Aorta (tissue), 5 donors: ENCODE measurements at regions not wholly inside any gene's neighbourhood (a gene's known extent, or its start where the extent isn't known, plus 50 kb on each side); places are given as distances from the start of the nearest gene placed in this dataset.

Source experiments
- ATAC-seq: fragments of 200-7000 bp; cut with Tn5 transposase; one replicate; pipeline ENCODE4 v1.9.1; 2022; ENCODE audit warnings: moderate library complexity; ENCODE audit not compliant: low FRiP score
- DNase-seq, 2 donors: peaks; one replicate each; pipeline ENCODE4 v3.0.0-alpha.2; 2020
- H3K27ac ChIP-seq, 2 donors: one replicate each; pipeline ENCODE4 v1.5.1; 2013; ENCODE audit warnings: low read length in 2 of 2, mild to moderate bottlenecking in 2 of 2, moderate library complexity in 2 of 2, control low read depth in 1 of 2, inconsistent platforms in 1 of 2, low read depth in 1 of 2
- H3K27me3 ChIP-seq, 2 donors: one replicate each; pipeline ENCODE4 v1.6.1; 2013; ENCODE audit warnings: control low read depth in 1 of 2, low read length in 1 of 2, mild to moderate bottlenecking in 1 of 2, moderate library complexity in 1 of 2; ENCODE audit not compliant: insufficient read depth in 2 of 2, control insufficient read depth in 1 of 2
- H3K36me3 ChIP-seq, 2 donors: one replicate each; pipeline ENCODE4 v1.6.1; 2013; ENCODE audit warnings: control low read depth in 1 of 2, low read length in 1 of 2, mild to moderate bottlenecking in 1 of 2; ENCODE audit not compliant: insufficient read depth in 2 of 2, control insufficient read depth in 1 of 2
- H3K4me1 ChIP-seq, 2 donors: one replicate each; pipeline ENCODE4 v1.6.1; 2013; ENCODE audit warnings: low read length in 2 of 2, control low read depth in 1 of 2, mild to moderate bottlenecking in 1 of 2, moderate library complexity in 1 of 2; ENCODE audit not compliant: insufficient read depth in 2 of 2, control insufficient read depth in 1 of 2
- H3K4me3 ChIP-seq, 2 donors: one replicate each; pipeline ENCODE4 v1.5.1; 2013; ENCODE audit warnings: low read length in 2 of 2, control low read depth in 1 of 2, mild to moderate bottlenecking in 1 of 2
- H3K9me3 ChIP-seq: one replicate; pipeline ENCODE4 v1.6.1; 2013; ENCODE audit warnings: mild to moderate bottlenecking, low read length; ENCODE audit not compliant: control insufficient read depth
- WGBS, 2 donors: extraction: QIAGEN DNeasy Blood & Tissue Kit; methylation state at CpG; one replicate each; pipeline ENCODE4 v1.1.7; 2013; 5-methylcytosine and 5-hydroxymethylcytosine counted together
- intact Hi-C, 2 donors: fragments of 100-400 bp; cut with DNase I; formaldehyde crosslinking; loops; one replicate each; pipeline versions ENCODE4 v1.14.2 to v1.15.0; 2022
- donor health status: healthy with polysubstance abuse.
- donor health status: Bipolar disorder and iron deficiency.
- donor health status: DM: no; HTN: no; CAD: no.
- donor health status: DM: no; HTN: no; CAD: no.
- donor health status: DM: yes; HTN: yes; CAD: no.

DNA sequence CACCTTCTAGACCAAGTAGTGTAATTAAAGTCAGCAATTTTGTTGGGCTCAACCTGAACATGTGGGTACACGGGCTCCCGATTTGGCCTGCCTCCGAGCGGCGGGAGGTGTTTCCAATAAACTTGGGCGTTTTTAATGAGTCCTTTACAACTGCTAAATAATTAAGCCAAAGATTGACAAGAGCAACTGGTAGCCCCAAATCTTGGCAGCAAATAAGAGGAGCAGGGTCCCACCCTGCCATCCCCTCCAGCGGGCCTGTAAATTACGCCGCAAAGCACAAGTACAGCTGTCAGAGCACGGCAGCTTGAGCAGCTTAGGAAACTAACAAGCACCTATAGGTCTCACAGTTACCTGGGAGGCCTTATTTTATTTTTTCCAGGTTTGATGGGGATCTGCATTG lies 217.1 kb downstream of the BMP7 start:
- 81% methylated on average over 10 of the region's 10 CpGs for WGBS, 2 donors
- Histone ChIP-seq H3K27ac (no peak overlapping the region), H3K4me1 (no peaks in the 10 kb centered on the region), H3K4me3 (no peak overlapping the region), H3K27me3 (no peaks in the 10 kb centered on the region), H3K36me3 (no peaks in the 10 kb centered on the region), H3K9me3 (peaks cover 4% of the 10 kb centered on the region)
- ATAC-seq (no peak), DNase-seq (no peak)
- intact Hi-C loops: no loop called here

DNA sequence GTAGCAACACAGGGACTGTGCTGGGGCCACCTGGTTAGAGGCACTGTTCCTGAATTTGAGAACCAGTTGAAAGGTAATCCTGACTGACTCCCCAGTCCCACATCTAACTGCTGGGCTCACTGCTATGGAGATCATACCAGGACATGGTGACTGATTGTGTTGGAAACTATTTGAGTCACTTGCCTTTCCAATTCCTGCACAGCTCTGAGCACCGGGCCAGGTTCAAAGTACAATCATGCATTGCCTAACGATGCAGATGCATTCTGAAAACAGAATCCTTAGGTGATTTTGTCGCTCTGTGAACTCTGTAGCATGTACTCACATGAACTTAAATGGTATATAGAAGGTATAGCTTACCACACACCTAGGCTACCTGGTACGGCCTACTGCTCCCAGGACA lies 215.3 kb downstream of the BMP7 start:
- 82 to 89% methylated on average over 4 of the region's 4 CpGs for WGBS, 2 donors
- ATAC-seq (no peak), DNase-seq (no peak)
- intact Hi-C loops: no loop called here
- no peaks in the 10 kb centered on the region for H3K27me3 ChIP-seq
- no peaks in the 10 kb centered on the region for H3K4me1 ChIP-seq
- H3K9me3 ChIP-seq: peaks cover 4% of the 10 kb centered on the region
- no peak overlapping the region for H3K4me3 ChIP-seq
- H3K36me3 ChIP-seq: no peaks in the 10 kb centered on the region
- H3K27ac ChIP-seq: no peak overlapping the region

DNA sequence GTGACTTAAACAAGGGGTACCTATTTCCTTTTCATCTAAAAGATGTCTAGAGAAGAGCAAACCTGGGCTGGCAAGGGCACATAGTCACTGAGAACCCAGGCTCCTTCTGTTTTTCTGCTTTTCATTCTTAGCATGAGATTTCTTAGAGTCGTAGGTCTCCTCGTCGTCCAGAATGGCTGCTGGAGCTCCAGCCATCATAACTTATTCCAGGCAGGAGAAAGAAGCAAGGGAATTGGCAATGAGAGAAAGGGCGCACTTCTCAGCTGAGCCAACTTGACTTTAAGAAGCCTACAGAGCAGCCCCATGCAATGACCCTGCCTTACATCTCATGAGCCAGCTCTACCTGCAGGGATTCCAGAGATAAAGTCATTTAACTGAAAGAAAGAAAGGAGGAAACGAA lies 213.4 kb downstream of the BMP7 start:
- Histone ChIP-seq H3K36me3 (no peaks in the 10 kb centered on the region), H3K27ac (no peak overlapping the region), H3K4me3 (no peak overlapping the region), H3K27me3 (no peaks in the 10 kb centered on the region), H3K9me3 (peaks cover 4% of the 10 kb centered on the region), H3K4me1 (no peaks in the 10 kb centered on the region)
- no peak for DNase-seq
- WGBS, 2 donors: 86 to 92% methylated on average over 5 of the region's 5 CpGs
- ATAC-seq: no peak
- intact Hi-C loops: no loop called here

DNA sequence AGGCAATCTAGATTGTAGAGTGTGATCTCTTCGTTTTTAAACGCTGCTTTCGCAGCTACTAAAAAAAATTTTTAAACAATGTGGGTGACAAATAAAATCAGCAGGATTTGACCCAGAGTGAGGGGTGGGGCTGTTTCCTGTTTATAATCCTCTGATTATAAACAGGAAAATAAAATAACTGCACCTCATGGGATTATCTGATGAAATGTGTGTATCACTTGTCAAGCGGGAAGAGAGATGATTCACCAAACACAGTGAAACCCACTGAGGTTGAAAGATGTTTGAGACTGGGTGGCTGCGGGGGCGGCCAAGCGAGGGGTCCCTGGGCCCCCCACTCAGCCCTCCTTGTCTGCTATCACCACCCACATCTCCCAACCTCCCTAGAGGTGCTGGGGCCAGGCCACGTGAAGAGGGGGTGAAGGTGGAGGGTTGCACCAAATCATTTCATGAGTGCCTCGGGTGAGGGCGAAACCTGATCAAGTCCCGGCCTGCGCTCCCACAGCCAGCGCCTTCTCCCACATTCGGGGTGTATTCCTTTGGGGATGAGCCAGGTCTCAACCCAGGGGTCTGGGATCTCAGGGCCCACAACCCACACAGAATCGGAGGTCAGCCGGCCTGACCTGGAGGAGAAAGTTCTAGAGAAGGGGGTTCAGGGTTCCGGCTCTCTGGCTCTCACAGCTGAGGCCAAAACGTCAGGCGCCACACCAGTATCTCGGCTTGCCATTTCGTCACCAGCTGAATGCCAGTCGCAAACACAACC lies 212.5 kb downstream of the BMP7 start:
- Histone ChIP-seq H3K4me1 (no peaks in the 10 kb centered on the region), H3K27me3 (no peaks in the 10 kb centered on the region), H3K9me3 (peaks cover 4% of the 10 kb centered on the region), H3K27ac (no peak overlapping the region), H3K36me3 (no peaks in the 10 kb centered on the region), H3K4me3 (no peak overlapping the region)
- intact Hi-C loops: no loop called here
- WGBS, 2 donors: 89 to 92% methylated on average over 22 of the region's 22 CpGs
- ATAC-seq: no peak
- DNase-seq: no peak

DNA sequence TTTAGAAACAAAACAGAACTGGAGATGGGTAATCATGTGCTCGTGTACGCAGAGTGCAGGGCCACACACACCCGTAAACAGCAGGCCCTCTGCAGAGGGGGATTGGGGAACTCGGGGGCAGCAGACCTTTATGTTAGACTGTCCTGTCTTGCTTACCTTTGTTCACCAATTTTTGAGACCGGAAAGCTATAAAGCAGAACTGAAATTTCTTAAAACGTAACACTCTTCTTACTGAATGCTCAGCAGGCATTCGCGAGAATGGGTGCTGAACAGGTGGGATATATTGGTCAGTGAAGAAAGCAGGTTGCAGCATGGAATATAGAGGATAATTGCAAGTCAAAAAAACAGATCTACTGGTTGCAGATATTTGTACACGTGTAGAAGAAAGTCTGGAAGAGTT lies 211.1 kb downstream of the BMP7 start:
- no peaks in the 10 kb centered on the region for H3K36me3 ChIP-seq
- no peaks in the 10 kb centered on the region for H3K27me3 ChIP-seq
- DNase-seq (no peak), ATAC-seq (no peak)
- no peak overlapping the region for H3K27ac ChIP-seq
- H3K4me3 ChIP-seq: no peak overlapping the region
- WGBS, 2 donors: 66 to 69% methylated on average over 9 of the region's 9 CpGs
- peaks cover 4% of the 10 kb centered on the region for H3K9me3 ChIP-seq
- intact Hi-C loops: no loop called here
- H3K4me1 ChIP-seq: no peaks in the 10 kb centered on the region

DNA sequence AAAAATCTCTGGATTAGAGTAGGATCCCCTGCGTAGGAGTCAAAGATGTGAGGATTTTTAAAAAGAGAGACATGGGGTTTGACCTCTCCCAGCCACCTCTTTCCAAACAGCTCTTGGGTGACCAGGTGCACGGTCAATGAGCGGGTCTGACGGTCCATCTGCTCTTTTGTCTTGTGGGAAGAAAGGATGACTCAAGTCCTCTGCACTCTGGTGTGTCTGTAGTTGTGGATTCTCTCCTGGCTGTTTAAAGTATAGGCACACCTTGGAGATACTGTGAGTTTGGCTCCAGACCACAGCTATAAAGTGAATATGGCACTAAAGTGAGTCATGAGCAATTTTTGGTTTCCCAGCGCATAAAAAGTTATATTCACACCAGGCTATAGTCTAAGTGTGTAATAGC lies 209.8 kb downstream of the BMP7 start:
- Histone ChIP-seq H3K27ac (no peak overlapping the region), H3K9me3 (peaks cover 4% of the 10 kb centered on the region), H3K27me3 (no peaks in the 10 kb centered on the region), H3K4me1 (no peaks in the 10 kb centered on the region), H3K36me3 (no peaks in the 10 kb centered on the region), H3K4me3 (no peak overlapping the region)
- WGBS, 2 donors: 85 to 86% methylated on average over 5 of the region's 5 CpGs
- DNase-seq (no peak), ATAC-seq (no peak)
- intact Hi-C loops: no loop called here

DNA sequence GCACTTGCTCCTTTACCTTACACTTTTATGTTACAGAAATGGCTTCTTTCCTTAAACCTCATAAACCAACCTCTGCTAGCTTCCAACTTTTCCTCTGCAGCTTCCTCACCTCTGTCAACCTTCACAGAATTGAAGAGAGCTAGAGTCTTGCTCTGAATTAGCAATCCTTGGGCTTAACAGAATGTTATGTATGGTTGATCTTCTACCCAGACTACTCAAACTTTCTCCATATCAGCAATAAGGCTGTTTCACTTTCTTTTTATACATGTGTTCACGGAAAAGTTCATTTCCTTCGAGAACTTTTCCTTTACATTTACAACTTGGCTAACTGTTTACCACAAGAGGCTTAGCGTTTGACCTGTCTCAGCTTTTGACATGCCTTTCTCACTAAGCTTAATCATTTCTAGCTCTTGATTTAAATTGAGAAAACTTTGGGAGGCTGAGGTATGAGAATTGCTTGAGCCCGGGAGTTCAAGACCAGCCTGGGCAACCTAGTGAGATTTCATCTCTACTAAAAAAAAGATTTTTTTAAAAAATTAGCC lies 207.3 kb downstream of the BMP7 start:
- DNase-seq (no peak), ATAC-seq (no peak)
- WGBS, 2 donors: 65 to 69% methylated on average over 4 of the region's 4 CpGs
- H3K4me3 ChIP-seq: no peak overlapping the region
- H3K36me3 ChIP-seq: no peaks in the 10 kb centered on the region
- H3K27me3 ChIP-seq: no peaks in the 10 kb centered on the region
- no peaks in the 10 kb centered on the region for H3K9me3 ChIP-seq
- H3K4me1 ChIP-seq: no peaks in the 10 kb centered on the region
- no peak overlapping the region for H3K27ac ChIP-seq
- intact Hi-C loops: no loop called here

DNA sequence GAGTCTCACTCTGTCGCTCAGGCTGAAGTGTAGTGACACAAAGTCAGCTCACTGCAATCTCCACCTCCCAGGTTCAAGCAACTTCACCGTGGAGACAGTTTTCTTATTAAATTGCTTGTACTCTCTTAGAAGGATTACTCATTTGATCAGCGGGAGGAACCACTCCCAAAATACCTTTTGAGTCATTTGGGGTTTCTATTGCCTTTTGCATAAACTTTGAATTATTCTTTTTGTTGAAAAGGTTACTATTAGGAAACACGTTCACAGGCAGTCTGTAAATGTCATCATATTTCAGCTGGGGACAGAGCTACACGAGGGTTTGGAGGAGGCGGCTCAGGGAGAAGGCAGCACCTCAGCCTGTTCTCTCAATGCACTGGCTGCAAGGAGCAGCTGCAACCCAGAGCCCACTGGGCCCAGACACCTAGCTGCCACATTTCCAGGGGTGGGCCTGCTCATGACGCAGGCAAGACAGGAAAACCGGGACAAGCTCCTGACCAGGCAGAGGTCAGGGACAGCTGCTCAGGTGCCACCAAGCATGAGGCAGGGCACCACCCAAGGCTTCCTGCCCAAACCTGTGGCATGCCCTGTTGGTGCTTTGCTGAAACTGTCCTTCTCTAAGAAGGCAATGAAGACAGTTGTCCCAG lies 205.9 kb downstream of the BMP7 start:
- WGBS, 2 donors: 55 to 57% methylated on average over 8 of the region's 8 CpGs
- Histone ChIP-seq H3K4me1 (no peaks in the 10 kb centered on the region), H3K27ac (no peak overlapping the region), H3K9me3 (no peaks in the 10 kb centered on the region), H3K4me3 (no peak overlapping the region), H3K36me3 (no peaks in the 10 kb centered on the region), H3K27me3 (no peaks in the 10 kb centered on the region)
- DNase-seq (no peak), ATAC-seq (peak; percentile 19)
- intact Hi-C loops: no loop called here
